NCI-H510A (cell line): ENCODE measurements at regions not wholly inside any gene's neighbourhood (a gene's known extent, or its start where the extent isn't known, plus 50 kb on each side); places are given as distances from the start of the nearest gene placed in this dataset.

Source experiments
- DNase-seq: peaks from one replicate; lab custom pipeline; 2025; lab: John Stamatoyannopoulos, UW

DNA sequence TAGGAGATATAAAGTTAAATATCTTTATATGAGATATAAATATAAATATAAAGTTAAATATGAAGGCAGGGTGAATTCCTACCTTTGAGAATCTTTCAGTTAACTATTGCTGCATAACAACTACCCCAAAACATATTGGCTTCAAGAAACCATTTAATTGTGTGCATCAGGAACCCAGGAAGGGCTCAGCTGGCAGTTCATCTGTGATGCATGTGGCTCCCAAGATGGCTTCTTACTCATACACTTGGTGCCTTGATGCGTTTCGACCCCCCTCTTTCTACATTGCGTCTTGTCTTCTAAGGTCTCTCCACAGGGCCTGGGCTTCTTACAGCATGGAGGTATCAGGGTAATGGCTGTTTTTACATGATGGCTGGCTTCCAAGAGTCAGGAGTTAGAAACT, 253.9 kb upstream of the CRY1 start:
- DNase-seq = no peak

GRCh38 chr12:107349008-107349747, 255.8 kb upstream of the CRY1 start:
- no peak for DNase-seq

- DNase-seq = no peak
Measured at GRCh38 chr12:107349839-107350238, 256.5 kb upstream of the CRY1 start.

- DNase-seq = no peak
Measured at GRCh38 chr12:107351109-107351508, 257.8 kb upstream of the CRY1 start.

DNA sequence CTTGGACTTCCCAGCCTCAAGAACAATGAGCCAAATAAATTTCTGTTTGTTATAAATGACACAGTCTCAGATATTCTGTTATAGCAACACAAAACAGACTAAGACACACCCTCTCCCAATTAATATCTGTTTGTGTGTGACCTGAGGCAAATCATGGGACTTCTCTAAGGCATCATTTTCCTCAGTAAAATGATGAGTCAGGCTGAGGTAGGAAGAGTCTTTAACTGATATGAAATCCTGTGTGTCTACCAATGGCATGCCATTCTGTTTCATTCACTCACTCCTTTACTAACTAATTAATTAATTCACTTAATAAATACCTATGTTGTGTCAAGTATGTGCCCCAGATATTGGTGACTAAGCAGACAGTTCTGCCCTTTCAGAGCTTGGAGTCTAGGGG, 258.4 kb upstream of the CRY1 start:
- DNase-seq = no peak

DNA sequence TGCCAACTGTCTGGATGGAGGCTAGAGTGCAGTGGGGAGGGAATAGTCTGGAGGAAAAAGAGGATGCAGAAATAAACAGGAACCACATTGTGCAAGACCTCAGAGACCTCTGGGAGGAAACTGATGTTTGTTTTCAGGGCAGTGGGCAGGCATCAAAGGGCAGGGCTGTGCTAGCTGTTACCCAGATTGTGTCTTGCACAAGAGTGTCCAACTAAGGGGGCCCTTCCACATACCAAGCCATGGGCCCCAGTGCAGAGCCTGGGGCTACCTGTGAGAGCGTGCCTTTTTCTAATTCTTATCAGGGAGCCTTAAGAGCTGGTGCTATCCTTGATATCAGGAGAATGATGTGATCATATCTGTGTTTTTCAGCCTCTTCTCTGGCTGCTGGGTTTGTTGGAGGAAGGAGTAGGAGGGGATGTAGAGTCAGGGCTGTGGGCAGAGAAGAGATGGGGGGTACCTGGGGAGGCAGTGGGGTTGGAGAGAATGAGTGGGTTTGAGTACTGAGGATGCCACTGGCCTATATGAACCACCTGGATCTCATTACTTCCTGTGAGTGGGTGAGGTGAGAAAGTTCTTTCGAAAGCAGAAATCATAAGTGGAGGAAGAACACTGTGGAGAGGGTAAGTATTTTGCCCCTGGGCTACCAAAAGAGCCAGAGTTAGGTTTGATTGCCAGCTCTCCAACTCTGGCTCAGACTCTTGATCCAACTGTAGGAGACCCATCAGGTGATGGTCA, 259.2 kb upstream of the CRY1 start:
- DNase-seq = no peak

DNA sequence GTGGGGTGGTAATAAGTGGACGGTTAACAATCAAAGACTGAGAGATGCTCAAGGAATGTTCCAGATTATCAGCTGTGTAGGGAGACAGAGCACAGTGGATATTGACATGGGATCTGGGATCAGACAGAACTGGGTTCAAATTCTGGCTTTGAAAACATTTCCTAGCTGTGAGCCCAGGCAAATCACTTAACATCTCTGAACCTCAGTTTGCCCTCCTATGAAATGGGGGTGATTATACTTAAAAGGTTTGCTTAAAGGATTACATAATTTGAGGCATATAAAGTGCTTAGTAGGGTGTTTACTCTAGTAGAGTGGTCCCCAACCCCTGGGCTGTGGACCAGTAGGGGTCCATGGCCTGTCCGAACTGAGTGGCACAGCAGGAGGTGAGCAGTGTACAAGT, 260.0 kb upstream of the CRY1 start:
- no peak for DNase-seq

- DNase-seq = no peak
Measured at GRCh38 chr12:107355004-107355565, 261.7 kb upstream of the CRY1 start.

GRCh38 chr12:107355612-107356011, 262.3 kb upstream of the CRY1 start:
- no peak for DNase-seq

DNA sequence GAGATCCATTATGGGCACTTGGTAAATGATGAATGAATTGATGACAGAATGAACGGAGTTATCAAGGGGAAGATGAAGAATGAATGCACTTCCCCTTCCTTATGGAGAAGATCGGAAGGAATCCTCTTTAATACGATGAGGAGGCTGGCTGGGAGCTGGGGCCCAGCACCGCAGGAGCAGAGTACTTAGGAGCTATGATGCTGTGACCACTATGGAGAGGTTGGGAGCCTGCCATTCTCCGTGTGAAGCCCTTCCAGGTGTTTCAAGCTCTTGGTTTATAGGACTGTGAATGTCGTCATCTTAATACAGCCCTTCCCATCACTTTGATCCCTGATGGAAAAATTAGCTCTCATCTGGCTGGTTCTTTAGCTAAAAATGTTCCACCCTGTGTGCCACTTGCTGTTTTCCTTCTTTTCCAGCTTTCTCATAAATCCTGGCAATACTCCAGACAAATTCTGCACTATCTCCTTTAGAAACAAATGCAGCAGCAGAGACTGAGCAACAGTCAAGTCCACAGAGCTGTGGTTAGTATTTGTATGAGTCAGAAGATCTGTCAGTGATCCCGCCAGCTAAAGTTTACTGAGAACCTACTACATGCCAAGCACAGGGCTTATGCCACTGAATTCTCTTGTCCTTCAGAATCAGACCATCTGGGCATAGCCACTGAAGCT, 263.1 kb upstream of the CRY1 start:
- DNase-seq = no peak

DNA sequence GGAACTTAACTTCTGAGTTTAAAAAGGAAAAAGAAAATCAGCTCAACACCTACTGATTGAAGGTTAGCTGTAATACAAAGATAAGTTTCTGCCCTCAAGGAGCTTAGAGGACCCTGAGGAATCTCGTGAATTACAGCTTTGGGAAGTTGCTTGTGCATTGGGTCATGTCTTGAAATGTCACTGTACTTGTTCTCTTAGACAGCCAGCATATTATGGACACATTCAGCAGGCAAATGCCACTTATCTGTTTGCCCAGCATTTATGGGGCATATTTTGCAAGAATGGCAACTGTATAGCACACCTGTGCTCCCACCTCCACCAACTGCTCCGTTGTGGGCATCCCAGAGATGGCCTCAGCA, 263.6 kb upstream of the CRY1 start:
- DNase-seq = no peak

GRCh38 chr12:107359382-107359781, 266.0 kb upstream of the CRY1 start:
- DNase-seq = no peak

GRCh38 chr12:107360033-107360432, 266.7 kb upstream of the CRY1 start:
- DNase-seq = no peak

- no peak for DNase-seq
Measured at GRCh38 chr12:107360482-107360881, 267.1 kb upstream of the CRY1 start.

GRCh38 chr12:107361970-107362369, 268.6 kb upstream of the CRY1 start:
- DNase-seq = no peak

DNA sequence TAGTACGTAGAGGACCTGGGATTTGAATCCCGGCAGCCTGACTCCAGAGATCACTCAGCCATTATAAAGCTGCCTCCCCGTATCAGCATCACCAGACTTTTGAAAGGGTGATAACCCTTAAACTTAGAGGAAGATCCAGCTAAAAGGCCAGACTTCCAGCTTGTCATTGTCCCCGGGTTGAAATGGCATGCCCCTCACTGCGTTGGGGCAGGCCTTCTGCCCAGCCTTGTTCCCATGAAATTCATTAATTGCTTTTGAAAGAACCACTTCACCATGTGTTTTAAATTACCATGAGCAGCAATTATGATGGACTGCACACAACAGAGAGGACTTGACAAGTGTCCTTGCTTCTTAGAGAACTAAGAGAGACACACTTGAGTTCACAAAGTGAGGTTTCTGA, 269.6 kb upstream of the CRY1 start:
- DNase-seq = no peak

DNA sequence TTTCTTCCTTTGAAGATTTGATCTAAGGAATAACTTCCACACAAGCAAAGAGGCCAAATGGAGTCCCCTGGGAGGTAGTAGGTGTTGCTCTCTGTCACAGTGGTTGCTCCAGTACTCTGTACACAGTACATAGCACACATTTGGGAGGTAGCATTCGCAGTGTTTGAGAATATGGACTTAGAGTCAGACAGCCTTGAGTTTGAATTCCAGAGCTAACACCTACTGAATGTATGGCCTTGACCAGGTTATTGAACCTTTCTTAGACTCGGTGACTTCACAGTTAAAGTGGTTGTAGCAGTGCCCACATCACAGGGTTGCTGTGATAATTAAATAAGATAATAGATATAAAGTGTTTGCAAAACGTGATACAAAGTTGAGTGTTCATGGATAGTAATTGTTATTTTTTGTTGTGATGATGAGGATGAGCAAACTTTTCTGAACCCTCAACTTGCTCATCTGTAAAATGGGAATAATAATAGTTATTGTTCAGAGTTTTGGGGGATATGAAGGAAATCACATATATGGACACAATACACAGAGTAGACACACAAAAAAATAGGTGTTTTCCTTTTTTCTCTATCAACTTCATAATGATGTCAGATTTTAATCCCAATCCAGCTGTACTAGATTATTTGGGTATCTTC, 271.6 kb upstream of the CRY1 start:
- no peak for DNase-seq

- DNase-seq = no peak
Measured at GRCh38 chr12:107365703-107366102, 272.4 kb upstream of the CRY1 start.

- DNase-seq = no peak
Measured at GRCh38 chr12:107366322-107366721, 273.0 kb upstream of the CRY1 start.

DNA sequence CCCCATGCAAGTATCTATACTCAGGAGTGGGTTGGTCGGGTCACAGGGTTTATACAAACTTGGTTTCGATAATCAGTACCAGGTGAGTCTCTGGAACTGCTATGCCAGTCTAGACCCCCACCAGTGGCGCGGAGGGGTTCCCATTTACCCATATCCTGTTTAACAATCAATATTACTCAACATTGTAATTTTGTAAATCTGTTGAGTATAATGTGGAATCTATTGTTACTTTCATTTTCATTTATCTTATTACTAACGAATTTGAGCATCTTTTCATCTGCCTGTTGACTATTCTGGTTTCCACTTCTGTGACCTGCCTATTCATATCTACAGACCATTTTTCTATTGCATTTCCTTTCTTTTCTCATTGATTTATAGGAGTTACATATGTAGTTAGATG, 275.2 kb upstream of the CRY1 start:
- DNase-seq = no peak

DNA sequence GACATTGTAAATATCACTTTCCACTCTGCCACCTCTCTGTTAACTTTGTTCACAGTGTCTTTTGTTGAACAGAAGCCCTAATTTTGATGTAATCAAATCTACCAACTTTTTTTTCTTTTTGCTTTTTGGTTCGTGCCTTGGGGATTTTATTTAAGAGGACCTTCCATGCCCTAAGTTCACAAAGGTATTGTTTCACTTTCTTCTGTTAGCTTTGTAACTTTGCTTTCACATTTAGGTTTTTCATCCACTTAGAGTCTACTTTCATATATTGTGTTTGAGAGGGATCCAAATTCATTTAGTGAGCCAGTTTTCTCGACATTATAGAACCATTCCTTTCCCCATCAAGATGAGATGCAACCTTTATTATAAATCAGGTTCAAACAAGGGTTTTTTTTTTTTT, 275.7 kb upstream of the CRY1 start:
- DNase-seq = no peak

DNA sequence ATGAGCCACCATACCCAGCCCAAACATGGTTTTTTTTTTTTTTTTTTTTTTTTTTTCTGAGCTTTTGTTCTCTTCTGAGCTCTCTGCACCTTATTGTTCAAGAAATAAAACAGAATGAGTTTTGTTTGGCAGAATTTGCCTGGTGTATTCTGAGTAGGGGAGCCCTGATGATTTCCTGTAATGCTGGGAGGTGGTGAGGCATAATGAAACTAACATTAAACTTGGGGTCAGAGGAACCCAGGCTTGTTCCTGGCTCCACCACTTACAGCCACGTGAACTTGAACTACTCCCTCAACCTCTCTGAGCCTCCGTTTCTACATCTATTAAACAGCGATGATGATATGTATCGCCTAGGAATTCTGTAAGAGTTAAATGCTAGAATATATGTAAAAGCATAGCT, 276.3 kb upstream of the CRY1 start:
- no peak for DNase-seq
